ENCODE measurements at regions not wholly inside any gene's neighbourhood (a gene's known extent, or its start where the extent isn't known, plus 50 kb on each side); places are given as distances from the start of the nearest gene placed in this dataset.

DNA sequence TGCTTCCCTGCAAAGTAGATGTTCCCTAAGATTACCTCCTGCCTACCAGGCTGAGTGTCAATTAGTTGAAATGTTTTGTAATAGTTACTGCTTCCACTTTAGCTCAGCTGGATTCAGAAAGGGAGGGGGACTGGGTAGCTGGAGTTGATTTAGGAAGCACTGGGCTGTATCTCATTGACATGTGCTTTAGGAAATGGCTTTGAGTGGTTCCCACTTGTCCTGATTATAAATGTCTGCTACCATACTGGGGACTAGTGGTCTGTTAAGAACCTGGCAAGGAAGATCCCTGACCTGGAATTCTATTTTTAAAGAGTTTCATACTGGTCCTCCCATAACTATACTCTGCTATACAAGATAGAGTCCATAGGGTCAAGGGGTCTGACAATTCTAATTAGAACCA lies 363.9 kb upstream of the PPP1R2C start:
- TF ChIP-seq FOXA1 (IDR thresholded peaks at IDR 0.05), result no peak
- TF ChIP-seq, protein P1, sequence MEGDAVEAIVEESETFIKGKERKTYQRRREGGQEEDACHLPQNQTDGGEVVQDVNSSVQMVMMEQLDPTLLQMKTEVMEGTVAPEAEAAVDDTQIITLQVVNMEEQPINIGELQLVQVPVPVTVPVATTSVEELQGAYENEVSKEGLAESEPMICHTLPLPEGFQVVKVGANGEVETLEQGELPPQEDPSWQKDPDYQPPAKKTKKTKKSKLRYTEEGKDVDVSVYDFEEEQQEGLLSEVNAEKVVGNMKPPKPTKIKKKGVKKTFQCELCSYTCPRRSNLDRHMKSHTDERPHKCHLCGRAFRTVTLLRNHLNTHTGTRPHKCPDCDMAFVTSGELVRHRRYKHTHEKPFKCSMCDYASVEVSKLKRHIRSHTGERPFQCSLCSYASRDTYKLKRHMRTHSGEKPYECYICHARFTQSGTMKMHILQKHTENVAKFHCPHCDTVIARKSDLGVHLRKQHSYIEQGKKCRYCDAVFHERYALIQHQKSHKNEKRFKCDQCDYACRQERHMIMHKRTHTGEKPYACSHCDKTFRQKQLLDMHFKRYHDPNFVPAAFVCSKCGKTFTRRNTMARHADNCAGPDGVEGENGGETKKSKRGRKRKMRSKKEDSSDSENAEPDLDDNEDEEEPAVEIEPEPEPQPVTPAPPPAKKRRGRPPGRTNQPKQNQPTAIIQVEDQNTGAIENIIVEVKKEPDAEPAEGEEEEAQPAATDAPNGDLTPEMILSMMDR (IDR thresholded peaks at IDR 0.05; ENCODE audit: low read depth, low read length, missing input control), result no peak
- no peak for TF ChIP-seq ATF3 (IDR thresholded peaks at IDR 0.05)
- TF ChIP-seq YY1 (IDR thresholded peaks at IDR 0.05), result no peak
- TF ChIP-seq EGR1 (IDR thresholded peaks at IDR 0.05; ENCODE audit: low read depth in 2 of 2), result no peak
- TF ChIP-seq RXRA (IDR thresholded peaks at IDR 0.05), result no peak

All from liver (tissue), 3 donors.